Suprapubic skin (tissue), 4 donors: ENCODE measurements at regions not wholly inside any gene's neighbourhood (a gene's known extent, or its start where the extent isn't known, plus 50 kb on each side); places are given as distances from the start of the nearest gene placed in this dataset.

Experiments used
- DNase-seq, 2 donors: peaks; one replicate each; pipeline ENCODE4 v3.0.0-alpha.2; 2019; ENCODE audit warnings: low spot score in 2 of 2
- H3K27ac ChIP-seq: fragments of 200-600 bp; sonication (generic); one replicate; pipeline ENCODE4 v1.5.1; 2019
- H3K27me3 ChIP-seq: fragments of 200-600 bp; sonication (generic); one replicate; pipeline ENCODE4 v1.5.1; 2019
- H3K36me3 ChIP-seq: fragments of 200-600 bp; sonication (generic); one replicate; pipeline ENCODE4 v1.5.1; 2019
- H3K4me1 ChIP-seq: fragments of 200-600 bp; sonication (generic); one replicate; pipeline ENCODE4 v1.5.1; 2019
- H3K4me3 ChIP-seq: fragments of 200-600 bp; sonication (generic); one replicate; pipeline ENCODE4 v1.5.1; 2019; ENCODE audit warnings: mild to moderate bottlenecking
- H3K9me3 ChIP-seq: fragments of 200-600 bp; sonication (generic); one replicate; pipeline ENCODE4 v1.5.1; 2019
- CTCF ChIP-seq, 2 donors: fragments of 200-600 bp in 1 of 2; fragments of 450-650 bp in 1 of 2; sonication (generic) in 1 of 2; IDR thresholded peaks; one replicate each; pipeline ENCODE4 v1.5.1; 2016 to 2019; ENCODE audit warnings: antibody characterized with exemption in 2 of 2, mild to moderate bottlenecking in 1 of 2, moderate library complexity in 1 of 2
- EP300 ChIP-seq: sonication (generic); formaldehyde crosslinking; IDR thresholded peaks from one replicate; pipeline ENCODE4 v1.6.1; 2017; ENCODE audit warnings: antibody characterized with exemption
- POLR2A ChIP-seq, 2 donors: fragments of 450-650 bp; IDR thresholded peaks; one replicate each; pipeline ENCODE4 v1.6.1; 2017; ENCODE audit warnings: antibody characterized with exemption in 2 of 2, mild to moderate bottlenecking in 2 of 2, moderate library complexity in 2 of 2
- POLR2AphosphoS5 ChIP-seq, 3 donors: sonication (generic); formaldehyde crosslinking; IDR thresholded peaks; one replicate each; pipeline ENCODE4 v1.6.1; 2017; ENCODE audit warnings: antibody characterized with exemption in 3 of 3
- WGBS: methylation state at CpG from one replicate; pipeline ENCODE4 v1.1.5; 2018; 5-methylcytosine and 5-hydroxymethylcytosine counted together

- TF ChIP-seq POLR2AphosphoS5 (IDR thresholded peaks at IDR 0.05): no peak
- no peak for TF ChIP-seq POLR2A (IDR thresholded peaks at IDR 0.05)
- TF ChIP-seq EP300: no peak
- no peak for DNase-seq
- Histone ChIP-seq H3K4me3 (no peak overlapping the region), H3K27ac (no peak overlapping the region), H3K4me1 (no peaks in the 10 kb centered on the region), H3K27me3 (no peaks in the 10 kb centered on the region), H3K9me3 (no peaks in the 10 kb centered on the region), H3K36me3 (no peaks in the 10 kb centered on the region)
- 78% methylated on average over 2 of the region's 2 CpGs for WGBS
Measured at GRCh38 chr13:38528986-38529385, 157.9 kb upstream of the FREM2 start.

- Histone ChIP-seq H3K4me3 (no peak overlapping the region), H3K9me3 (no peaks in the 10 kb centered on the region), H3K27ac (no peak overlapping the region), H3K27me3 (no peaks in the 10 kb centered on the region), H3K36me3 (no peaks in the 10 kb centered on the region), H3K4me1 (no peaks in the 10 kb centered on the region)
- TF ChIP-seq POLR2AphosphoS5 (IDR thresholded peaks at IDR 0.05) (no peak), EP300 (no peak), POLR2A (IDR thresholded peaks at IDR 0.05) (no peak), CTCF (IDR thresholded peaks at IDR 0.05) (no peak)
- DNase-seq: no peak
- WGBS: 40% methylated on average over 3 of the region's 3 CpGs
Measured at GRCh38 chr13:38530492-38530891, 156.4 kb upstream of the FREM2 start.

- no peak for TF ChIP-seq EP300
- TF ChIP-seq POLR2AphosphoS5 (IDR thresholded peaks at IDR 0.05): no peak
- TF ChIP-seq CTCF (IDR thresholded peaks at IDR 0.05): no peak
- no peak for TF ChIP-seq POLR2A (IDR thresholded peaks at IDR 0.05)
- no peak overlapping the region for H3K27ac ChIP-seq
- WGBS: 75% methylated on average over 7 of the region's 7 CpGs
- H3K36me3 ChIP-seq: no peaks in the 10 kb centered on the region
- no peak for DNase-seq
- no peaks in the 10 kb centered on the region for H3K4me1 ChIP-seq
- H3K9me3 ChIP-seq: no peaks in the 10 kb centered on the region
- H3K27me3 ChIP-seq: no peaks in the 10 kb centered on the region
- no peak overlapping the region for H3K4me3 ChIP-seq
Measured at GRCh38 chr13:38535261-38535660, 151.6 kb upstream of the FREM2 start.

GRCh38 chr13:38537051-38537450 is 149.8 kb upstream of the FREM2 start:
- H3K27me3 ChIP-seq: no peaks in the 10 kb centered on the region
- no peaks in the 10 kb centered on the region for H3K9me3 ChIP-seq
- no peak for TF ChIP-seq EP300
- no peak for TF ChIP-seq POLR2A (IDR thresholded peaks at IDR 0.05)
- no peak for TF ChIP-seq POLR2AphosphoS5 (IDR thresholded peaks at IDR 0.05)
- TF ChIP-seq CTCF (IDR thresholded peaks at IDR 0.05): no peak
- WGBS: 51% methylated on average over 3 of the region's 3 CpGs
- H3K4me1 ChIP-seq: no peaks in the 10 kb centered on the region
- no peaks in the 10 kb centered on the region for H3K36me3 ChIP-seq
- DNase-seq: no peak
- no peak overlapping the region for H3K4me3 ChIP-seq
- no peak overlapping the region for H3K27ac ChIP-seq

- no peak for DNase-seq
Measured at GRCh38 chr13:38538422-38538821, 148.5 kb upstream of the FREM2 start.

More at GRCh38 chr13:38538422-38538821, 148.5 kb upstream of the FREM2 start:
- H3K4me1 ChIP-seq: no peaks in the 10 kb centered on the region
- H3K36me3 ChIP-seq: no peaks in the 10 kb centered on the region
- no peak overlapping the region for H3K4me3 ChIP-seq
- no peaks in the 10 kb centered on the region for H3K27me3 ChIP-seq
- no peak overlapping the region for H3K27ac ChIP-seq
- H3K9me3 ChIP-seq: no peaks in the 10 kb centered on the region
- WGBS: 55% methylated on average over 4 of the region's 4 CpGs
- no peak for TF ChIP-seq CTCF (IDR thresholded peaks at IDR 0.05)
- TF ChIP-seq POLR2A (IDR thresholded peaks at IDR 0.05): no peak
- TF ChIP-seq EP300: no peak
- TF ChIP-seq POLR2AphosphoS5 (IDR thresholded peaks at IDR 0.05): no peak
